ENCODE measurements at regions not wholly inside any gene's neighbourhood (a gene's known extent, or its start where the extent isn't known, plus 50 kb on each side); places are given as distances from the start of the nearest gene placed in this dataset.

- TF ChIP-seq CTCF (IDR thresholded peaks at IDR 0.05; ENCODE audit: insufficient read depth, missing control alignments), result no peak
- no peak for FAIRE-seq
- DNase-seq (ENCODE audit: insufficient read length, low spot score), result no peak
Measured at GRCh38 chr13:97710797-97711196, 242.7 kb upstream of the IPO5 start.

- no peak for DNase-seq (ENCODE audit: insufficient read length, low spot score)
- no peak for FAIRE-seq
- TF ChIP-seq CTCF (IDR thresholded peaks at IDR 0.05; ENCODE audit: insufficient read depth, missing control alignments), result no peak
Measured at GRCh38 chr13:97712770-97713169, 240.7 kb upstream of the IPO5 start.

GRCh38 chr13:97715763-97716162, 237.7 kb upstream of the IPO5 start:
- DNase-seq (ENCODE audit: insufficient read length, low spot score) (no peak), FAIRE-seq (no peak)
- TF ChIP-seq CTCF (IDR thresholded peaks at IDR 0.05; ENCODE audit: insufficient read depth, missing control alignments), result no peak

- TF ChIP-seq CTCF (IDR thresholded peaks at IDR 0.05; ENCODE audit: insufficient read depth, missing control alignments), result no peak
- FAIRE-seq (no peak), DNase-seq (ENCODE audit: insufficient read length, low spot score) (no peak)
Measured at GRCh38 chr13:97716746-97717145, 236.7 kb upstream of the IPO5 start.

GRCh38 chr13:97719736-97720135, 233.7 kb upstream of the IPO5 start:
- FAIRE-seq (no peak), DNase-seq (ENCODE audit: insufficient read length, low spot score) (no peak)
- no peak for TF ChIP-seq CTCF (IDR thresholded peaks at IDR 0.05; ENCODE audit: insufficient read depth, missing control alignments)

- no peak for FAIRE-seq
- DNase-seq (ENCODE audit: insufficient read length, low spot score), result no peak
- TF ChIP-seq CTCF (IDR thresholded peaks at IDR 0.05; ENCODE audit: insufficient read depth, missing control alignments), result no peak
Measured at GRCh38 chr13:97720896-97721295, 232.6 kb upstream of the IPO5 start.

- DNase-seq (ENCODE audit: insufficient read length, low spot score) (no peak), FAIRE-seq (no peak)
- TF ChIP-seq CTCF (IDR thresholded peaks at IDR 0.05; ENCODE audit: insufficient read depth, missing control alignments), result no peak
Measured at GRCh38 chr13:97723655-97724054, 229.8 kb upstream of the IPO5 start.

Measured in D721Med (cell line).